ENCODE measurements at regions not wholly inside any gene's neighbourhood (a gene's known extent, or its start where the extent isn't known, plus 50 kb on each side); places are given as distances from the start of the nearest gene placed in this dataset.
A peak's percentile ranks its signal among the peaks of the same experiment; 100 is the strongest.
"Not testable (repeated sequence)": the region's sequence is repeated elsewhere in the genome, so short reads cannot be mapped to it uniquely, and the experiment has no call there.

- DNase-seq, result no peak
Observed at GRCh38 chr5:99037668-99038067, 108.9 kb upstream of the CHD1 start.

DNA sequence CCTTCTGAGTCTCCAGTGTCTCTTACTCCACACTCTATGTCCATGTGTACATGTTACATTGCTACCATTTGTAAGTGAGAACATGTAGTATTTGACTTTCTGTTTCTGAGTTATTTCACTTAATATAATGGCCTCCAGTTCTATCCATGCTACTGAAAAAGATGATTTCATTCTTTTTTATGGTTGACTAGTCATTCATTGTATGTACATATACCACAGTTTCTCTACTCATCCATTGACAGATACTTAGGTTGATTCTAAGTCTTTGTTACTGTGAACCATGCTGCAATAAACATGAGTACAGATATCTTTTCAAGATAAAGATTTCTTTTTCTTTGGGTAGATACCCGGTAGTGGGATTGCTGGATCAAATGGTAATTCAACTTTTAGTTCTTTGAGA lies 107.1 kb upstream of the CHD1 start:
- DNase-seq, result no peak

- DNase-seq, result no peak
Observed at GRCh38 chr5:99034336-99034735, 105.5 kb upstream of the CHD1 start.

DNA sequence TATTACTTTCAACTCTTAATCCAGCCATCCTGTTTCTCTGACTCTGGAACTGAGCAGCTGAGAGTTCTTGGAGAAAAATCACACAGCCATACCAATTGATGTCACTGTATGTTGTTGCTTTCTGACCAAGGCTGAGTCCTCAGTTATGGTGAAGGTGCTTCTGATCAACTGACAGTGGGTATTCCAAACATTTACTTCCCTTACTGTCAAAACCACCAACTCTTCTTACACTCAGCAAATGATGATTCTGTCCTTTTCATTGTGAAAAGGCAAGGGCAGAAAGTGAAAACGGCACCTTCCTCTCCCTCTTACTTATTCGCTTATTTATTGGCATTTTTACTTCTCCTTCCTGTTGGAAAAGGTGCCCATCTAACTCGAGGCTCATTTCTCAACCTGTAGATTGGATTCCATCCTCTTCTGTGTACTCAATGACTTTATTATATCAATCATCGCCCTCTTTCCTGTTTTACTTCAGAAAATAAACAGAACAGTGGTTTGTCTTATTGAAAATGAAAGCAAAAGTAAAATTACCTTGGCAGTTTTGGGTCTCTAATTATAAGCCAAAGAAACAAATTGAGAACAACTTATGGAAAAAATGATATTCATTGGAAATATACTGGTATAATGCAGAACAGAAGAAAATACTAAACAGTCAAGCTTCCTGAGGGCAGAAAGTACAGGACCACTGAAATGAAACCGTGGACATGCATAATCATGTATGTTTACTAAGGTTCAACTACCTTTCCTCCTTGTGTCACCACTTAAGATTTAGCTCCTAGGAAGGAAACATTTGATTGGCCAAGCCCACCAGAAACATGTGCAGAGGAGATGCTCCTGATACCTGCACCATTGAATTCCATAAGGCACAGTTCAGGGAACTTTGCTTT lies 104.5 kb upstream of the CHD1 start:
- no peak for DNase-seq

GRCh38 chr5:99032234-99033013 lies 103.6 kb upstream of the CHD1 start:
- DNase-seq, result peak in 1 of 2 donors; percentile 15

DNA sequence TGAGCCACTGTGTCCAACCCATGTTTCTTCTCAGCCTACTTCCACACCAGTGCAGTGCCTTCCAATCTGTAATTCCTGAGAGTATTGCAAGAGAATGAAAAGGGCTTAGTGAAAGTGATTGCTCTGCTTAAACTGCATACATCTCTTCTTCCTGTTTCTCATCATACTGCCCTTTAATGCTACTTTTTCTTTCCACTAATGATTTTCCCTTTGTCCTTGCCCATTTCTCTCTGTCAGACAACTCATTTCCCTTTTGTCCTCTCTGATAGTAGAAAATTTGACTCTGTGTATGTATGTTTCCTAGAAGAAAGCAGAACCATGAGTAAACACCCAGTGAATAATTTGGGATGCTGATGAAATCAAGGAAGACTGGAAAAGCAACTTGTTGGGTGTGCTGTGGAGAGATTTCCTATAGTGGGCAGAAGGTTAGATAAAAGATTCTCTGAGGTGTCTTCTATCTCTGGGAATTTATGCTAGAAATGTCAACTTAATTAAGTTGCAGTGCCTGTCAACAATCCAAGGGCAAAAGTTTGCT lies 102.2 kb upstream of the CHD1 start:
- DNase-seq, result no peak

GRCh38 chr5:99029172-99029571 lies 100.4 kb upstream of the CHD1 start:
- no peak for DNase-seq

DNA sequence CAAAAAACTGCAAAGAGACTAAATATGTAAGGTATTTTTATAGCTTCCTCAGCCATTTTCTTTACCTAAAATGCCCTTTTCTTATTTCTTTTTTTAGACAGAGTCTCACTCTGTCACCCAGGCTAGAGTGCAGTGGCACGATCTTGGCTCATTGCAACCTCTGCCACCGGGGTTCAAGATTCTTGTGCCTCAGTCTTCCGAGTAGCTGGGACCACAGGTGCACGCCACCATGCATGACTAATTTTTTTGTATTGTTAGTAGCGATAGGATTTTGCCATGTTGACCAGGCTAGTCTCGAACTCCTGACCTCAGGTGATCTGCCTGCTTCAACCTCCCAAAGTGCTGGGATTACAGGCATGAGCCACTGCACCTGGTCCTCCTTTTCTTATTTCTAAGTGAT lies 99.4 kb upstream of the CHD1 start:
- DNase-seq, result not testable (repeated sequence)

DNA sequence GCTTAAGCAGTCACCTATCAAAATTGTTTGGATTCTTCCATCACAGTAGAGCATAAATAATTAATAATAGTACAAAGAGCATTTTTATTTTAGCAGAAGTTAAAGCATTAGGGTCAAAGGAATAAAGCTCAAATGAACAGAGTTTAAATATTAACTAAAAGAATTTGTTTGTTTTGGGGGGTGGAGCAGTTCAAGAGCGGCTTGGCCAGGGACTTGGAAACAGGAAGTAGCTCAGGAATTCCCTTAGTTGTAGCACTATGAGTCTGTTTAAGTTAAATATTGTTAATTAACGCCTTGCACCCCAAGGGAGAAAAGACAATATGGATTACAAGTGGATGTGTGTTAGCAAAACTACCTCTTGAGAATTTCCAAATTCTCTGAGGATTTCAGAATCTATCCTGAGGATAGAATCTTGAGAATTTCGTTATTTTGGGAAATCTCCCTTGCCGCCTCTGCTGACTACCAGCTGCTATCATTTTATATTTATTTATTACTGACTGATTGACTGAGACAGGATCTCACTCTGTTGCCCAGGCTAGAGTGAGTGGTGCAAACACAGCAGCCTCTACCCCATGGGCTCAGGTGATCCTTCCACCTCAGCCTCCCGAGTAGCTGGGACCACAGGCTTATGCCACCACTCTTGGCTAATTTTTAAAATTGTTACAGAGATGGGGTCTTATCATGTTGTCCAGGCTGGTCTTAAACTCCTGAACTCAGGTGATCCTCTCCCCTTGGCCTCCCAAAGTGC lies 96.7 kb upstream of the CHD1 start:
- no peak for DNase-seq

- DNase-seq, result no peak
Observed at GRCh38 chr5:99023330-99023729, 94.5 kb upstream of the CHD1 start.

GRCh38 chr5:99022250-99022649 lies 93.4 kb upstream of the CHD1 start:
- DNase-seq, result no peak

DNA sequence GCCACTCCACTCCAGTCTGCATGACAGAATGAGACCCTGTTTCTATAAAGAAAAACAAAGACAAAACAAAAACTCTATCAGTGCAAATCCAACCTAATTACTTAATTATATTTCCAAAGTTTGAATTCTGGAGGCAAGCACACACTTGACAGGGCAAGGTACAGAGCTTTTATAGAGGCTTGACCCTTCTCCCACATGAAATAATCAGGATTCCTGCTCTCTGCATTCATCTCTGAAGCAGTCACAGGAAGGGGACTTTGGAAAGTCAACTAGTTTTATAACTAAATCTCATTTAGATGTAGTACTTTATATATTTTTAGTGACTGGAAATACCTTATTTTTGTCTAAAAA lies 91.9 kb upstream of the CHD1 start:
- no peak for DNase-seq

- no peak for DNase-seq
Observed at GRCh38 chr5:99019812-99020697, 91.2 kb upstream of the CHD1 start.

GRCh38 chr5:99019254-99019653 lies 90.4 kb upstream of the CHD1 start:
- no peak for DNase-seq

DNA sequence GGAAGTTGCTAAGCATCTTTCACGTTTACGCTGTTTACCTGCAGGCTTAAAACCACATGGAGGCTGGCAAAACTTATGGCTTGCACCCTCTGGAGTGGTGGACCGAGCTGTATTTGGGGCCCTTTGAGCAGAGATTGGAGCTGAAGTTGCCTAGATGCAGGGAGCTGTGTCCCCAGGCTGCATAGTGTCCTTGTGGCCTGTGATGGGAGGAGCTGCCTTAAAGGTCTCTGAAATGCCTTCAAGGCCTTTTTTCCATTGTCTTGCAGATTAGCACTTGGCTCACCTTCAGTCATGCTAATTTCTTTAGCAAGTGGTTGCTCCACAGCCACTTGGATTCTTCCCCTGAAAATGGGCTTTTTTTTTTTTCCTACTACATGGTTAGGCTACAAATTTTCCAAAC lies 81.5 kb upstream of the CHD1 start:
- no peak for DNase-seq

GRCh38 chr5:99008009-99008408 lies 79.2 kb upstream of the CHD1 start:
- not testable (repeated sequence) for DNase-seq

DNA sequence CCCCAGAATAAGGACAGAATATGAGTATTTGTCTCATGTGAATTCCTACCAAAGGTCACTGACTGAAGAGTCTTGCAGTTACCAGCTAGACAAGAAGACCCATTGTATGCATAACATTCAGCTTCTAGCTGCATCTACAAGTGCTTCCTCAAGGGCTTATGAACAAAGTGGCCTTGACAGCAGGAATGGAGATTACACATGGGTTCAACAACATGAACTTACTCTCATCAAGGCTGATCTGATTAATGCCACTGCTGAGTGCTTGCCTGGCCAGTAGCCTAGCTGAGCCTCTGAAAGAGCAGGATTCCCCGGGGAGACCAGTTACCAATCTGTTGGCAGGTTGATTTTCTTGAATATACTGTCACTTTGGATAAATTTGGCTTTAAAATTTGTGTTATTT lies 76.7 kb upstream of the CHD1 start:
- DNase-seq, result no peak

GRCh38 chr5:99004960-99005359 lies 76.2 kb upstream of the CHD1 start:
- no peak for DNase-seq

DNA sequence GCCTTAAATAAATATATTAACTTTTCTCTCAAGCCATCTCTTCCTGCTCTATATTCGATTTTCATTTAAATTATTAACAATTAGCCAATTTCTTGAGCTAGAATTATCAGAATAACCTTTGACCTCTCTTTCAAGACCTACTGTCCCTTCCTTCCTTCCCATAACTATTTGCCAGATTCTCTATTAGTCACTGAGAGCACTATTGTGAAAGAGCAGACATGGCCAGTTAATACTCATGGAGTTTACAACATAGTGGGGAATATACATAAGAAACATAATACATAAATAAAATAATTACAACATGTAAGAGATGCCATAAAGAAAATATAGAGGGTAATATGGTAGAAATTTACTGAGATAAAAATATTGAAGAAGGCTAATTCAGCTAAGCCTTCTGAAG lies 72.1 kb upstream of the CHD1 start:
- no peak for DNase-seq

DNA sequence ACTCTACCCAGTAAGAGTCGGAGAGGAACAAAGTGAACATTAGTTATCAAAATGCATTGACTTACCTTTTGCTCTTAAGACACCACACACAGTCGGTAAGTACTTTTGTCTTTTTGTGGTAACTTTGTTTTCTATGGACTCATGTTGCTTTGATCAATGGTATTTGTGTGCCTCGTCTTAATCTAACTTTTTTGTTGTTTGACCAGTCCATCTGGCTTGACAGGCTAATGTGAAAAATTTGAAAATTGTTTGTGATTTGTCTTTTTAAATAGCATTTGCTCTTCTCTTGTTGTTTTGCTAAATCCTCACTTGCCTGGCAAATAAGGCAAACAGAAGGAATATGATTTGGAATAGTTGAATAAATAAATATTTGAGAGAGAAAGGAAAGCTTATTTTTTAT lies 71.4 kb upstream of the CHD1 start:
- DNase-seq, result no peak

DNA sequence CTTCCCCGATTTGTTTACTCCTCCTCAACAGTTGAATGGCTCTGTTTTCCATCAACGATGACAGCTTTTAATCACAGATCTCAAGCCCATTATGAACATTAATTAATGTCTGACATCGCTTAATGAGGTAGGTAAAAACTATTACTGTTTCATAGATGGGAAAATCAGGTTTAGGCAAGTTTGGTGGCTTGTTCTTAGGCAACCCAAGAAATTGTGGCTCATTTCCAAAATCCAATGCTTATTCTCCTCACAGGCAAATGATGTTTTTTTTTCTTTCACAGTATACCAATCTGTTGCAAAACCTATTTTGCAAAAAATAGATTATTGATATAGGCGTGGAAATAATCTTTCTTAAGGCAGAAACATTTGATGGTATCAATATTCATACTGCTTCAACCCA lies 70.8 kb upstream of the CHD1 start:
- no peak for DNase-seq

DNA sequence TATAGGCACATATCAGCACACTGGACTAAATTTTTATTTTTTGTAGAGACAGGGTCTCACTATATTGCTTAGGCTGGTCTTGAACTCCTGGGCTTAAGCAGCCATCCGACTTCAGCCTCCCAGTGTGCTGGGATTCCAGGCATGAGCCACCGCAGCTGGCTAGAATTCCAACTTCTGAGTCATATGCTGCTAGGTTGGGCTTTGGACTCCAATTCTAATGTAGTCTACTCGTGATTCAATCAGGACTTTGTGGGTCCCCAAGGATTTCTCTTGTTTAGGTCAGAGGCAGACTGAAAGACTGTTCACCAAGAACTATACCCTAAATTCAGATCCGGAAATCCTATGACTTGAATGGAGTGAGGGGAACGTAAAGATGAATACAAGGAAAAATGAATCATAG lies 68.2 kb upstream of the CHD1 start:
- DNase-seq, result no peak
